NCI-H510A treated with DMSO at 0.1 percent for 48 hours (cell line): ENCODE measurements at regions not wholly inside any gene's neighbourhood (a gene's known extent, or its start where the extent isn't known, plus 50 kb on each side); places are given as distances from the start of the nearest gene placed in this dataset.
A peak's percentile ranks its signal among the peaks of the same experiment; 100 is the strongest.

Experiments used
- DNase-seq: peaks from one replicate; lab custom pipeline; 2025; lab: John Stamatoyannopoulos, UW

DNA sequence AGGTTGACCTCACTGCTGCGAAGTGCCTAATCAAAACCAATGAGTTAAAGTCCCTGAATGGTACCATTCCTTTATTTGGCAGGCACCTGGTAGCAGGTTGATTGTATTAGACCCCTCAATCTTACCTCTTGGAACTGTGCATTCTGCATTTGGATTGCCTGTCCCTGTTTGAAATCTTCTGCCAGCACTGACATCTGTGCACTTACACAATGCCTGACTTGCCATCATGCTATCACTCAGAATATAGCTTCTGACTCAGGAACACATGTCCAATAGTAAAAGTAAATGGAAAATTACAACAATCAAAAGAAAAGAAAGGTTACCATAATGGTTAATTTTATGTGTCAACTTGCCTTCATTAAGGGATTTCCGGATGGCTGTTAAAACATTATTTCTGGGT is 366.0 kb upstream of the PDGFD start:
- no peak for DNase-seq

DNA sequence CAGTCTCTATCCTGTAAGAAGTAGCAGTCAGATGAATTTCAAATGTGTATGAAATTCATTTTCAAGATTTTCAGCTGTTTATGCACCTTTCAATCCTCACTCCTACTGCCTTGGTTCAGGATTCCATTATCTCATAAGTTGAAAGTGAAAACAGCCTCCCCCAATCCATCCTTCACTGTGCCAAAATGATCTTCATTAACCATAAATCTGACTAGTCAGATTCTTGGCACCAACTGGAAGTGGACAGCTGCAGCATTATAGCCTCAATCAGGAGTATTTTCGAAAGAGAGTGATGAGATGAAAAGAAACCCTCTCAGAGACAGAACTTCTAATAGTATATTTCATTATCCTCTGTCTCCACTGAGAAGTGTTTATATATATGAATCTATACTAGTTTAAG is 365.3 kb upstream of the PDGFD start:
- no peak for DNase-seq

- DNase-seq, result no peak
These were observed 362.1 kb upstream of the PDGFD start for GRCh38 chr11:104526006-104526405.

- no peak for DNase-seq
These were observed 361.5 kb upstream of the PDGFD start for GRCh38 chr11:104525416-104525815.

DNA sequence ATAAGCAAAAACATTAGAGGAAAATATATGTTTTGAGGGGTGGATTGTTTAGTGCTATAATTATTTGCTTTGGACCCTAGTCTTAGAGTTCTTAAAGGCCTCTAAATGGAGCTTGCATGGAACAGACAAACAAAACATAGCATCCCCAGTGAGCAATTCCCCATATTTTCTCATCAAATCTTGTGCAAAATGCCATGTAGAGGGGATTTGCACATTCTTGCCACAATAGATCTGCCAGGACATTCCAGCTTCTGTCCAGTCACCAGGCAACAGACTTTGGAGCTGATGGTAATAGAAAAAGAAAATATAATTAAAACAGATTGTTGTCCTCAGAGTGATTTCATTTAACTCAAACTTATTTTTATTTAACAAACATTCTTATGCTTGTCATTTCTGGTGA is 360.3 kb upstream of the PDGFD start:
- DNase-seq, result no peak

- no peak for DNase-seq
These were observed 359.7 kb upstream of the PDGFD start for GRCh38 chr11:104523611-104524010.

DNA sequence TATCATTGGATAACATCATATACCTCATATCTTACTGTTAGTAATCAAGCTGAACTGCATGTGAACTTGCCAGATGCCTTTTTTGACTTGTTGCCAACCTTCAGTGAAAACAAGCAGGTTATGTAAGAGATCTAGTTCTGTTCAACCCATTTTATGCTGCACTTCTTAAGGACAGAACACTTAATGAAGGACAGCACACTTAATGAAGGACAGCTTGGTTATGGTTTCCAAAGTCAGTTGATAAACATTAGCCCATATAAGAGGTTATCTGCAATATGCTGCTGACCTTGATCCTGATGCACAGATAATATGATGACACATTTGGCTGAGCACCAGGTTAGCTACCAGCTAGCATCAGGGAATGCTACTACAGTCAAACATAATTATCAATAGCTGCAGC is 358.7 kb upstream of the PDGFD start:
- DNase-seq, result no peak

DNA sequence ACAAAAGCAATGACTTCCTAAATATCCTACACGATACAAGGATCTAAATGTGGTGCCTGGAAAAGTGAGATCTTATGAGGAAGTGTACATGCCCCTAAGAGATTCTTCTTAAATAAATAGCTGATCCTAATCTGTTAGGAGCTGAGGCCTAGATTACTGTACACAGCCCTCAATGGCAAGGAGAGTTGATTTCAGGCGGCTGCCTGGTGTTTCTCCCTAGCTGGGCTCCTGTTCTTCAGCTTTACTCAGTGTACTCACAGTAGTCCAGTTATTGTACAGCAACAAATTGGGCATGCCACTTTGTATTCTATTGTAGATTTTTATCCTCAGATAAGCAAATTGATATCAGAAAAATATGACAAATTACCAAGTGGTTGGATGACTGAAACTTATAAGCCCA is 358.2 kb upstream of the PDGFD start:
- no peak for DNase-seq

DNA sequence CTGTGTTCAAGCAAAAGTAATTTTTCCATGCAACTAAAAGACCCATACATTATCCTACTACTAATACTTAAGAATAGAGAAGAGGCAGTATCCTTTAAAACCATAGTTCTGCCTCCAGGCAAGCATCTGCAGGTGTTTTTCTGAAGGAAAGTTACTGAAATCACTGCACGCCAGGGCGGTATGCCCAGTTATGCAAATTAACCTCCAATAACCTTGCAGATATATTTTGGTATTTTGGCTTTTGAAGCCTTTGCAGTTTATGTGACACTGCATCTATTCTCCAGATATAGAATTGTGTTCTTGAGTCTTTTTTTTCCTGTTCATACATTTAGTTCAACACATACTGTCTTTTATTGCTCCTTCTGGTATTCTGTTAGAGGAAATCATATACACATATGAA is 346.2 kb upstream of the PDGFD start:
- no peak for DNase-seq

DNA sequence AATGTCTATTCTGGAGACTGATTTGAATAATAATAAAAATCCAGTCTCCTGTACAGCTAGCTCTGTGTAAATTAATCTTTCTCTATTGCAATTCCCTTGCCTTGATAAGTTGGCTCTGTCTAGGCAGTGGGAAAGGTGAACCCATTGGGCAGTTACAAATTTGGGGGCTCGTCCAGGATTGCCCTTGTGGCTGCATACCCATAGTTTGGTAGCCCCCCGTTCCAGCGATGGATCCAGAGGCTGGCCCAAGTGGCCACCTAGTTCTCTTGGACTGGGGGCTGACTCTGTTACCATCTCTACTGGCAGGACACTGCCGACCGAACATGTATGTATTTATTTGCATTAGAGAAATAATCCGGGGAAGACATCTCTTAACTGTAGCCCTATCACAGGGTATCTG is 326.2 kb upstream of the PDGFD start:
- no peak for DNase-seq

- DNase-seq, result no peak
These were observed 324.6 kb upstream of the PDGFD start for GRCh38 chr11:104488561-104488960.

DNA sequence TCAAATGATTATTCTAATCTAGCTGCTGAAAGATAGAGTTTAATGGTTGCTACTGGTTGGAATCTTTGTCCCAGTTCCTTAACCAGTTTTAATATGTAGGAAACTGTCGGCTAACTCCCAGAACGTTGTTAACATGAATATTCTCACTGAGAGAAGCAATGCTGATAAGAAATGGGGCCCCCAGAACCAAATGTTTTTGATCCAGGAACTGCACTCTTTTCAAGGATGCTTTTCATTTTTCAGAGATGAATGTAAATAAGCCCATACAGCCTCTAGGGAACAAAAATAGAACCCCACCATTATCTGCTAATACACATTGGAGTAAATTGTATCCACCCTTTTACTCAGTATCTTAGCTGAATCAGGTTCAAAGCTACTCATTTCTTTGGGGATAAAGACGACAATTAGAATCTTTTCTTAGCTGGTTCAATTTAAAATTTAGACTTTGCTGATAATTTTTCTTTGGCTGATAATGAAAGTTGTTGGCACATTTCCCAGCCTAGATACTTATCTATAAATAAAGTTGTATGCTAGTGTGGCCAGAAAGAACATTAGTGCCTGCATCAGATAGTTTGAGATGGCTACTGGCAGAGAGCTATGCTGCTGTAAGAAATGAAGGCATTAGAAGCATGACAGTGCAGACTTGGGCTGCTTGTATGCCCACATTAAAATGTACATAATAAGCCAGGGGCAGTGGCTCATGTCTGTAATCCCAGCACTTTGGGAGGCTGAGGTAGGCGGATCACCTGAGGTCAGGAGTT is 323.3 kb upstream of the PDGFD start:
- DNase-seq, result no peak

DNA sequence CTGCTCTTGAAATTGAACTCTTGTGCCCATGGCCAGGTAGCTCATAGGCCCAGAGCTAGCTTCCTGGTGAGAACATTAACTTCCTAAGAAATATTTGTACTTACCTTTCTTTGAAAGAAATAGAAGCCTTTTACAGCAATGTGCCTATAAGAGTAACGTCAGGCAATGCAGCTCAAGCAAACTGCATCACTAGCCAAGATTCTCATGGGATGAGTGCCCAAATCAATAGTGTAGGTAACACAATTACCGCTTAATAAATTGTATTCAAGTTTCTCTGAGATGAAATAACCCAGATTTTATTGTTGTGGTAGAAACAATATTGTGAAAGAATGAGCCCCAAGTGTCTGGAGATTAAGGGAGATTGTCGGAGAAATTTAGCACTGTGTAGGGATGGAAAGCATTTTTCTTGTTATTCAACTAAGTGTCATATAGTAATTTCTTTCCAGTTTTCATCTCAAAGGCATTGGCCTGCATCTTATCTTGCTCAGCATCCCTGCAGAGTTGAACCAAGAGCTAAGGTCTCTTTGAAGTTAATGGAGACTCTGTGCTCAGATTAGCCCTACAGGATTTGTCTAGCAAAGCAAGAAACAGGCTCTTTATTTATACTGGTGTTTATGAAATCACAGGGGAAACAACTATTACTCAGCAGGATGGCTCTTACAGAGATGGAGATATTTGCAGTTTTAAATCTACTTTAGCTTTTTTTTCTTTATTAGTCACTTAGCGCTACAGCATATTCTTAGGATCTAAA is 321.0 kb upstream of the PDGFD start:
- no peak for DNase-seq

DNA sequence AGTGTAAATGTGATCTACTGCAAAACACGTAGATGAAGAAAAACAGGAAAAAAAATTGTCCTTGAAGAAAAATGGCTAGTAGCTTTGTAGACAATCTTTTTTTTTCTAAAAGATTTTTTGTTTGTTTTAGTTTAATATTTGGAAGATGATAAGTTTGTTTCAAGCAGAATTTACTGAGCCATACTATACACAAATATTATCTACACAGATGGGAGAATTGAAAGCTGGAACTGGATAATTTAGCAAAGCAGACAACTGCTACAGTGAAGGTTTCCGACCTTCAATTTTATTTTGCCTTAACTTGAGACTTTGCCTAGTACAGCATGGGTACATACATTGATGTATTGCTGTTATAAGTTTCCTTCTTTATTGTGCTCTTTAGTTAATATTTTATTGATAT is 313.0 kb upstream of the PDGFD start:
- no peak for DNase-seq

DNA sequence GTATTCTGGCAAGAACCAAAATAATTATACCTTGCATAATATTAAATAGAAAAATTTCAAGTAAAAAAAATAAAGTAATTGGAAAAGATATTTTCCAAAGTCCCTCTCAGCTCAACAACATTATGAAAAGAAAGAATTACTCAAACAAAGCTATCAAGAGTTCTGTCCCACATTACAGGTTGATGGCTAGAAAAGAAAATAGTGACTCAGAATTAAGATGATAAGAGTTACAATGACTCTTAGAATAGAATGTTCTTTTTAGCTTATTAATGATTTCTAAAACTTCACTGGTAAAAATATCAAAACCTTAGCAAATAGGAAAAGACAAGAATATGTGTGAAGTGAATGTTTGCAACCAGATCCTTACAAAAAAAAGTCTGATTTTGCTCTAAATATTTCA is 312.5 kb upstream of the PDGFD start:
- DNase-seq, result no peak

GRCh38 chr11:104467404-104467803 is 303.5 kb upstream of the PDGFD start:
- no peak for DNase-seq

- no peak for DNase-seq
These were observed 301.4 kb upstream of the PDGFD start for GRCh38 chr11:104465321-104465720.

GRCh38 chr11:104464691-104465090 is 300.7 kb upstream of the PDGFD start:
- no peak for DNase-seq

DNA sequence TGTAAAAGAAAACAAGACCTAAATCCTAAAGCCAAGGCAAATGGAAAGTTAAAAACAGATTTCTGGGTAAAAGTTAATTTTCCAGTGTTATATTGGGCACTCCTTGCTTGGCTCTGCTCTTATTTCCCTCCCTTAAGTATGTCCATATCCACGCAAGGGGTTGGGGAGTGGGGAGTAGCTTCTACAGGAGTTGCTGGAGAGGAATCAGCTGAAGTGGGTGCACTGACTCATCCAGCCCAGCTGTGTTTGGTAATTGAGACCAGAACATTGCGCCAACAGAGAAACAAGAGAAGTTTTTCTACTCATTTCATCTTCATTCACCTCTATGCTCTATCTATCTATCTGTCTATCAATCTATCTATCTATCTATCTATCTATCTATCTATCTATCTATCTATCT is 298.4 kb upstream of the PDGFD start:
- peak; percentile 4 for DNase-seq

DNA sequence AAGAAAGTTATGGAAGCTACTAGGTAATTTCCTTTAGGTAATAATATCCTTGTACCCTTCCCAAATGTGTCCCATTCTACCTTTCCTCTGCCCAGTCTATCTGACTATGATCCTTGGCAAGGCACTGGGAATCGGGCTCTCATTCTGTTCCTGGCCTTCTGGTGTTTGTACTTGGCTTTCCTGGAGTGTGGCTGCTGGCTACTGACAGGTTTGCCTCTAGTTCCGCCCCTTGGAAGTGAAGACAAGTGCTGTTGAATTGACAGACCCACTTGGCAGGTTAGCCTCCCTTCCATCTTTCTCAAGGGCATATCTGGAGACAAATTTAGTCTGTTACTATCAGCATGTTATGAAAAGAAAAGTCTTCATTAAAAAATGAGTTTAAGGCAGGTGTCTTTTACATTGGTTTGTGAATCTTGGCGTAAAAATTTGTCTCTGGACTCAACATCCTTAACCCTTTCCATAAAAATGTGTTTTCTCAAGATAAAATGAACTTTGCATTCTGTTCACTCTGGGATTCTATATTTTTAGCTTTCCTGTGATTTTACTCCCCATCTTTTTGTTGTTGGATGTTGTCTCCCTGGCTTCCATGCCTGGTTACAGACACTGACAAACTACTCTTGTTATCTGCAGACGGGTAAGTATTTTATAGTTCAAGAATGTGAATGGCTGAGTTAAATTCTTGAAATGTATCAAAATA is 287.4 kb upstream of the PDGFD start:
- DNase-seq, result peak; percentile 38

GRCh38 chr11:104443387-104443786 is 279.4 kb upstream of the PDGFD start:
- no peak for DNase-seq

GRCh38 chr11:104442321-104442720 is 278.4 kb upstream of the PDGFD start:
- DNase-seq, result no peak

- DNase-seq, result peak; percentile 28
These were observed 271.5 kb upstream of the PDGFD start for GRCh38 chr11:104435494-104435893.
